H9 (cell line): ENCODE measurements at regions not wholly inside any gene's neighbourhood (a gene's known extent, or its start where the extent isn't known, plus 50 kb on each side); places are given as distances from the start of the nearest gene placed in this dataset.

ENCODE experiments used
- DNase-seq: peaks from one replicate; pipeline ENCODE4 v3.0.0-alpha.2; 2017
- H2AFZ ChIP-seq: one replicate; pipeline ENCODE4 v1.6.1; 2013; ENCODE audit warnings: mild to moderate bottlenecking, low read length, control low read depth, moderate library complexity
- H2AK5ac ChIP-seq: 2 replicates; pipeline ENCODE4 v1.6.1; 2013; ENCODE audit warnings: low read length, control low read depth, mixed read lengths; ENCODE audit not compliant: insufficient read length
- H2BK120ac ChIP-seq: one replicate; pipeline ENCODE4 v1.6.1; 2013; ENCODE audit warnings: low read depth, mild to moderate bottlenecking, low read length, control low read depth, inconsistent platforms; ENCODE audit not compliant: poor library complexity, severe bottlenecking
- H2BK12ac ChIP-seq: 2 replicates; pipeline ENCODE4 v1.6.1; 2013; ENCODE audit warnings: low read length, control low read depth, mixed read lengths, low read depth; ENCODE audit not compliant: insufficient read length
- H2BK15ac ChIP-seq: 2 replicates; pipeline ENCODE4 v1.6.1; 2013; ENCODE audit warnings: low read depth, low read length, control low read depth
- H2BK20ac ChIP-seq: one replicate; pipeline ENCODE4 v1.6.1; 2013; ENCODE audit warnings: low read depth, mild to moderate bottlenecking, low read length, control low read depth, inconsistent platforms; ENCODE audit not compliant: poor library complexity, severe bottlenecking
- H2BK5ac ChIP-seq: 2 replicates; pipeline ENCODE4 v1.6.1; 2013; ENCODE audit warnings: low read length, control low read depth, mixed read lengths; ENCODE audit not compliant: insufficient read length
- H3K14ac ChIP-seq: 2 replicates; pipeline ENCODE4 v1.6.1; 2013; ENCODE audit warnings: low read length, control low read depth; ENCODE audit not compliant: insufficient read depth
- H3K18ac ChIP-seq: 2 replicates; pipeline ENCODE4 v1.6.1; 2013; ENCODE audit warnings: low read depth, mild to moderate bottlenecking, mixed read lengths, low read length, control low read depth; ENCODE audit not compliant: insufficient read length
- H3K23ac ChIP-seq: 2 replicates; pipeline ENCODE4 v1.6.1; 2013; ENCODE audit warnings: low read length, control low read depth, mixed read lengths, low read depth; ENCODE audit not compliant: insufficient read length
- H3K23me2 ChIP-seq: 2 replicates; pipeline ENCODE4 v1.6.1; 2013; ENCODE audit warnings: low read depth, mild to moderate bottlenecking, mixed read lengths, low read length, control low read depth; ENCODE audit not compliant: insufficient read length, poor library complexity, severe bottlenecking
- H3K27ac ChIP-seq: 2 replicates; pipeline ENCODE4 v1.5.1; 2013; ENCODE audit warnings: low read length, control low read depth, mixed read lengths, low read depth; ENCODE audit not compliant: insufficient read length
- H3K27me3 ChIP-seq: 2 replicates; pipeline ENCODE4 v1.6.1; 2013; ENCODE audit warnings: low read length, control low read depth, inconsistent platforms; ENCODE audit not compliant: insufficient read depth
- H3K4ac ChIP-seq: 2 replicates; pipeline ENCODE4 v1.6.1; 2013; ENCODE audit warnings: low read depth, mild to moderate bottlenecking, control low read depth, inconsistent platforms, low read length, moderate library complexity
- H3K4me1 ChIP-seq: 2 replicates; pipeline ENCODE4 v1.6.1; 2013; ENCODE audit warnings: low read length, control low read depth, inconsistent platforms; ENCODE audit not compliant: insufficient read depth
- H3K4me2 ChIP-seq: 2 replicates; pipeline ENCODE4 v1.6.1; 2013; ENCODE audit warnings: low read length, control low read depth, mixed read lengths; ENCODE audit not compliant: insufficient read length, insufficient read depth
- H3K56ac ChIP-seq: 2 replicates; pipeline ENCODE4 v1.6.1; 2013; ENCODE audit warnings: low read depth, mild to moderate bottlenecking, mixed read lengths, low read length, control low read depth; ENCODE audit not compliant: insufficient read length
- H3K79me1 ChIP-seq: 2 replicates; pipeline ENCODE4 v1.6.1; 2013; ENCODE audit warnings: low read depth, mild to moderate bottlenecking, moderate library complexity, low read length, control low read depth, inconsistent platforms; ENCODE audit not compliant: insufficient read depth, poor library complexity, severe bottlenecking
- H3K79me2 ChIP-seq: 2 replicates; pipeline ENCODE4 v1.6.1; 2013; ENCODE audit warnings: low read length, control low read depth, inconsistent platforms; ENCODE audit not compliant: insufficient read depth
- H3K9ac ChIP-seq: 2 replicates; pipeline ENCODE4 v1.6.1; 2013; ENCODE audit warnings: low read length, control low read depth, mixed read lengths; ENCODE audit not compliant: insufficient read length; ENCODE audit errors: extremely low read depth
- H3K9me3 ChIP-seq: one replicate; pipeline ENCODE4 v1.6.1; 2013; ENCODE audit warnings: low read depth, low read length, inconsistent platforms; ENCODE audit not compliant: control insufficient read depth
- H3T11ph ChIP-seq: one replicate; pipeline ENCODE4 v1.6.1; 2013; ENCODE audit warnings: mild to moderate bottlenecking, low read length, control low read depth, inconsistent platforms
- H4K20me1 ChIP-seq: one replicate; pipeline ENCODE4 v1.6.1; 2013; ENCODE audit not compliant: control insufficient read depth, insufficient read length, insufficient read depth
- H4K5ac ChIP-seq: 2 replicates; pipeline ENCODE4 v1.6.1; 2013; ENCODE audit warnings: low read depth, mild to moderate bottlenecking, mixed read lengths, low read length, control low read depth; ENCODE audit not compliant: insufficient read length
- H4K8ac ChIP-seq: replicated peaks from 2 replicates; pipeline ENCODE4 v1.6.1; 2013; ENCODE audit warnings: low read length, control low read depth, mixed read lengths, low read depth; ENCODE audit not compliant: insufficient read length
- H4K91ac ChIP-seq: 2 replicates; pipeline ENCODE4 v1.6.1; 2013; ENCODE audit warnings: low read depth, mild to moderate bottlenecking, moderate library complexity, mixed read lengths, low read length, control low read depth; ENCODE audit not compliant: insufficient read length
- H3K27ac Mint-ChIP-seq, 3 experiments: 2 replicates in 2 of 3; 3 replicates in 1 of 3; pipeline ENCODE4 v1.8.0; 2020 to 2021; ENCODE audit warnings: mixed read lengths in 3 of 3, mild to moderate bottlenecking in 1 of 3, moderate library complexity in 1 of 3
- H3K27me3 Mint-ChIP-seq: 2 replicates; pipeline ENCODE4 v1.8.0; 2021; ENCODE audit warnings: low read depth, mild to moderate bottlenecking, moderate library complexity, mixed read lengths
- H3K36me3 Mint-ChIP-seq, 3 experiments: 2 replicates in 2 of 3; 3 replicates in 1 of 3; pipeline ENCODE4 v1.8.0; 2020 to 2021; ENCODE audit warnings: low read depth in 3 of 3, mixed read lengths in 3 of 3; ENCODE audit not compliant: insufficient read depth in 1 of 3
- H3K4me1 Mint-ChIP-seq, 2 experiments: 2 replicates each; pipeline ENCODE4 v1.8.0; 2020; ENCODE audit warnings: mixed read lengths in 2 of 2
- H3K4me3 Mint-ChIP-seq, 2 experiments: 2 replicates in 1 of 2; 3 replicates in 1 of 2; pipeline ENCODE4 v1.8.0; 2020 to 2021; ENCODE audit warnings: mild to moderate bottlenecking in 2 of 2, mixed read lengths in 2 of 2, moderate library complexity in 1 of 2
- H3K9me3 Mint-ChIP-seq, 2 experiments: 2 replicates in 1 of 2; 3 replicates in 1 of 2; pipeline ENCODE4 v1.8.0; 2020; ENCODE audit warnings: mild to moderate bottlenecking in 2 of 2, mixed read lengths in 2 of 2, moderate library complexity in 1 of 2
- CTCF ChIP-seq: fragments of 200-600 bp; sonication (generic); conservative IDR thresholded peaks from 3 replicates; pipeline ENCODE4 v1.8.0; 2021; ENCODE audit warnings: antibody characterized with exemption, mild to moderate bottlenecking
- WGBS: extraction: QIAGEN DNeasy Blood & Tissue Kit; methylation state at CpG from one replicate; pipeline ENCODE4 v1.1.7; 2013; ENCODE audit warnings: missing lambda C conversion rate, low lambda C conversion rate, mixed read lengths; ENCODE audit not compliant: insufficient read length; ENCODE audit errors: extremely low coverage; 5-methylcytosine and 5-hydroxymethylcytosine counted together

- Histone ChIP-seq H2BK15ac (no peak overlapping the region), H3K4ac (no peak overlapping the region), H4K8ac (no peak overlapping the region), H2AFZ (no peak overlapping the region), H2AK5ac (no peak overlapping the region), H3K56ac (no peak overlapping the region), H4K5ac (no peak overlapping the region), H4K20me1 (no peaks in the 10 kb centered on the region), H2BK5ac (no peak overlapping the region), H3K9me3 (no peaks in the 10 kb centered on the region), H4K91ac (no peak overlapping the region), H3K27ac (no peak overlapping the region), H3K23ac (no peak overlapping the region), H2BK120ac (no peak overlapping the region), H3K4me2 (no peak overlapping the region), H3K9ac (no peak overlapping the region), H3K79me2 (no peaks in the 10 kb centered on the region), H3K79me1 (no peaks in the 10 kb centered on the region), H3K18ac (no peak overlapping the region), H2BK20ac (no peak overlapping the region), H3K4me1 (no peaks in the 10 kb centered on the region; the same call in 1 of the 2 replicates), H3K23me2 (peaks cover 3% of the 10 kb centered on the region), H3T11ph (no peak overlapping the region), H3K14ac (peak overlapping the region; percentile 17; the same call in 1 of the 2 replicates), H3K27me3 (no peaks in the 10 kb centered on the region), H2BK12ac (no peak overlapping the region)
- TF ChIP-seq CTCF = no peak
- no peaks in the 10 kb centered on the region for H3K36me3 Mint-ChIP-seq
- no peak overlapping the region for H3K4me3 Mint-ChIP-seq
- H3K4me1 Mint-ChIP-seq = peaks cover 46 to 52% of the 10 kb centered on the region in 2 experiments
- no CpG with 5 or more reads among the region's 4 CpGs for WGBS
- no peaks in the 10 kb centered on the region for H3K9me3 Mint-ChIP-seq
- no peak for DNase-seq
- H3K27ac Mint-ChIP-seq = no peak overlapping the region; a peak in 2 of 7 replicates
- no peaks in the 10 kb centered on the region; the same call in 1 of the 2 replicates for H3K27me3 Mint-ChIP-seq
Measured at GRCh38 chr15:39092354-39092753, 488.5 kb upstream of the THBS1 start.
